ENCODE measurements at regions not wholly inside any gene's neighbourhood (a gene's known extent, or its start where the extent isn't known, plus 50 kb on each side); places are given as distances from the start of the nearest gene placed in this dataset.
"Not testable (repeated sequence)": the region's sequence is repeated elsewhere in the genome, so short reads cannot be mapped to it uniquely, and the experiment has no call there.

GRCh38 chr12:80045594-80045993, 53.7 kb upstream of the OTOGL start:
- no peak for DNase-seq

- DNase-seq: no peak
Measured at GRCh38 chr12:80044694-80045046, 54.7 kb upstream of the OTOGL start.

- no peak for DNase-seq
Measured at GRCh38 chr12:80041692-80042091, 57.6 kb upstream of the OTOGL start.

- no peak for DNase-seq
Measured at GRCh38 chr12:80041071-80041470, 58.3 kb upstream of the OTOGL start.

GRCh38 chr12:80040075-80040738, 59.1 kb upstream of the OTOGL start:
- DNase-seq: no peak

GRCh38 chr12:80038062-80038560, 61.2 kb upstream of the OTOGL start:
- DNase-seq: no peak

- no peak for DNase-seq
Measured at GRCh38 chr12:80033448-80033847, 65.9 kb upstream of the OTOGL start.

GRCh38 chr12:80032946-80033345, 66.4 kb upstream of the OTOGL start:
- no peak for DNase-seq

GRCh38 chr12:80031229-80031628, 68.1 kb upstream of the OTOGL start:
- no peak for DNase-seq

- DNase-seq: no peak
Measured at GRCh38 chr12:80025638-80026037, 73.7 kb upstream of the OTOGL start.

GRCh38 chr12:80019691-80020090, 79.6 kb upstream of the OTOGL start:
- no peak for DNase-seq

- no peak for DNase-seq
Measured at GRCh38 chr12:80018119-80018518, 81.2 kb upstream of the OTOGL start.

- no peak for DNase-seq
Measured at GRCh38 chr12:80017261-80017870, 82.0 kb upstream of the OTOGL start.

- no peak for DNase-seq
Measured at GRCh38 chr12:80016684-80017083, 81.8 kb upstream of the PPP1R12A start.

GRCh38 chr12:80015660-80016059, 80.8 kb upstream of the PPP1R12A start:
- DNase-seq: no peak

GRCh38 chr12:80003744-80004143, 68.8 kb upstream of the PPP1R12A start:
- DNase-seq: not testable (repeated sequence)

- DNase-seq: no peak
Measured at GRCh38 chr12:80001562-80001961, 66.7 kb upstream of the PPP1R12A start.

- DNase-seq: no peak
Measured at GRCh38 chr12:80000831-80001230, 65.9 kb upstream of the PPP1R12A start.

- no peak for DNase-seq
Measured at GRCh38 chr12:79998554-79998953, 63.7 kb upstream of the PPP1R12A start.

- peak; percentile 11 to 14 for DNase-seq
Measured at GRCh38 chr12:79997096-79997791, 62.3 kb upstream of the PPP1R12A start.

GRCh38 chr12:79995385-79996084, 60.6 kb upstream of the PPP1R12A start:
- not testable (repeated sequence) for DNase-seq

GRCh38 chr12:79993106-79993862, 58.4 kb upstream of the PPP1R12A start:
- no peak for DNase-seq

- DNase-seq: no peak
Measured at GRCh38 chr12:79991586-79991985, 56.7 kb upstream of the PPP1R12A start.

Data from inflammatory macrophage treated with lipopolysaccharide for 1 hour (primary cell).